PC-9 (cell line): ENCODE measurements at regions not wholly inside any gene's neighbourhood (a gene's known extent, or its start where the extent isn't known, plus 50 kb on each side); places are given as distances from the start of the nearest gene placed in this dataset.

Experiments
- BruUV-seq: library from RNA; stranded (reverse); fragments of 400-500 nt; replicated peaks from 2 replicates; lab custom pipeline; 2021; lab: Mats Ljungman, UMichigan
- CTCF ChIA-PET: fragments of 300-600 bp; sonication (Branson Sonifier 250); formaldehyde crosslinking; loops from one replicate; lab custom pipeline; 2022; ENCODE audit warnings: antibody characterized with exemption; lab: Charles Lee
- POLR2A ChIA-PET: fragments of 300-600 bp; sonication (Branson Sonifier 250); formaldehyde crosslinking; loops from one replicate; lab custom pipeline; 2022; ENCODE audit warnings: antibody characterized with exemption; ENCODE audit not compliant: unreplicated experiment; lab: Charles Lee
- DNase-seq, 2 experiments: peaks; one replicate each; pipeline versions ENCODE4 v3.0.0 to v3.0.0-alpha.2; 2015 to 2022; ENCODE audit warnings: mixed read lengths in 1 of 2
- H2AFZ ChIP-seq: fragments of 200-600 bp; sonication (generic); 2 replicates; pipeline ENCODE4 v1.8.1; 2017; ENCODE audit warnings: antibody characterized with exemption
- H3F3A ChIP-seq: fragments of 200-600 bp; sonication (generic); 2 replicates; pipeline ENCODE4 v1.8.1; 2017; ENCODE audit warnings: antibody characterized with exemption, mild to moderate bottlenecking, low read depth; ENCODE audit not compliant: insufficient read depth
- H3K27ac ChIP-seq: fragments of 200-600 bp; sonication (generic); 2 replicates; pipeline ENCODE4 v1.6.1; 2016; ENCODE audit warnings: mixed run types
- H3K27me3 ChIP-seq: fragments of 200-600 bp; sonication (generic); 2 replicates; pipeline ENCODE4 v1.6.1; 2016; ENCODE audit warnings: low read depth, mixed run types; ENCODE audit not compliant: insufficient read depth
- H3K36me3 ChIP-seq: fragments of 200-600 bp; sonication (generic); 2 replicates; pipeline ENCODE4 v1.6.1; 2016; ENCODE audit warnings: low read depth, mixed run types
- H3K4me1 ChIP-seq: fragments of 200-600 bp; sonication (generic); replicated peaks from 2 replicates; pipeline ENCODE4 v1.6.1; 2016; ENCODE audit warnings: mixed run types; ENCODE audit not compliant: insufficient read depth
- H3K4me2 ChIP-seq: fragments of 200-600 bp; sonication (generic); 2 replicates; pipeline ENCODE4 v1.6.1; 2017; ENCODE audit warnings: mixed run types
- H3K4me3 ChIP-seq: fragments of 200-600 bp; sonication (generic); 2 replicates; pipeline ENCODE4 v1.6.1; 2016; ENCODE audit warnings: mixed run types
- H3K79me2 ChIP-seq: fragments of 200-600 bp; sonication (generic); 2 replicates; pipeline ENCODE4 v1.6.1; 2017; ENCODE audit warnings: low read depth, mixed run types
- H3K9me2 ChIP-seq: fragments of 200-600 bp; sonication (generic); 2 replicates; pipeline ENCODE4 v1.8.1; 2017; ENCODE audit warnings: mild to moderate bottlenecking; ENCODE audit not compliant: insufficient read depth
- H3K9me3 ChIP-seq: fragments of 200-600 bp; sonication (generic); 2 replicates; pipeline ENCODE4 v1.8.1; 2016; ENCODE audit warnings: low read depth; ENCODE audit not compliant: insufficient read depth
- H4K20me1 ChIP-seq: fragments of 200-600 bp; sonication (generic); 2 replicates; pipeline ENCODE4 v1.8.1; 2017; ENCODE audit not compliant: insufficient read depth
- CTCF ChIP-seq: fragments of 200-600 bp; sonication (generic); conservative IDR thresholded peaks from 2 replicates; pipeline ENCODE4 v1.6.1; 2017; ENCODE audit warnings: mixed run types, antibody characterized with exemption, mild to moderate bottlenecking, moderate library complexity
- EZH2 ChIP-seq: fragments of 200-600 bp; sonication (generic); IDR thresholded peaks from 2 replicates; pipeline ENCODE4 v1.8.0; 2017; ENCODE audit warnings: antibody characterized with exemption, low read depth
- intact Hi-C: fragments of 100-400 bp; cut with micrococcal nuclease; formaldehyde crosslinking; loops from one replicate; pipeline ENCODE4 v1.10.0; 2022; ENCODE audit not compliant: unreplicated experiment

- no peaks in the 10 kb centered on the region for H3K4me1 ChIP-seq
Measured at GRCh38 chr5:114153833-114154232, 208.0 kb upstream of the KCNN2 start.

GRCh38 chr5:114166081-114166480, 195.8 kb upstream of the KCNN2 start:
- H3F3A ChIP-seq = no peaks in the 10 kb centered on the region
- H2AFZ ChIP-seq = no peak overlapping the region
- H3K9me2 ChIP-seq = no peaks in the 10 kb centered on the region
- no peaks in the 10 kb centered on the region for H3K9me3 ChIP-seq
- H3K4me2 ChIP-seq = no peak overlapping the region
- H4K20me1 ChIP-seq = no peaks in the 10 kb centered on the region
- TF ChIP-seq EZH2 = no peak
- H3K4me3 ChIP-seq = no peak overlapping the region
- H3K4me1 ChIP-seq = no peaks in the 10 kb centered on the region
- POLR2A ChIA-PET = interaction anchor here (0.6 kb wide), 1 partner anchor 151 kb away, joined by 5 read pairs; no protein-coding TSS in a partner anchor
- H3K27ac ChIP-seq = no peak overlapping the region
- no peak for DNase-seq
- CTCF ChIA-PET = no interaction called here
- BruUV-seq = no TSS peak
- H3K36me3 ChIP-seq = no peaks in the 10 kb centered on the region
- no peaks in the 10 kb centered on the region for H3K79me2 ChIP-seq
- intact Hi-C loops = no loop called here
- H3K27me3 ChIP-seq = no peaks in the 10 kb centered on the region

More at GRCh38 chr5:114153833-114154232, 208.0 kb upstream of the KCNN2 start:
- CTCF ChIA-PET = no interaction called here
- TF ChIP-seq EZH2 = no peak
- Histone ChIP-seq H4K20me1 (no peaks in the 10 kb centered on the region), H3K9me2 (no peaks in the 10 kb centered on the region), H3K79me2 (no peaks in the 10 kb centered on the region), H3K27me3 (no peaks in the 10 kb centered on the region), H3K4me3 (no peak overlapping the region), H3K4me2 (no peak overlapping the region), H3K36me3 (no peaks in the 10 kb centered on the region), H3K27ac (no peak overlapping the region), H3F3A (no peaks in the 10 kb centered on the region), H3K9me3 (no peaks in the 10 kb centered on the region), H2AFZ (no peak overlapping the region)
- POLR2A ChIA-PET = no interaction called here
- no TSS peak for BruUV-seq
- intact Hi-C loops = no loop called here
- DNase-seq = no peak

DNA sequence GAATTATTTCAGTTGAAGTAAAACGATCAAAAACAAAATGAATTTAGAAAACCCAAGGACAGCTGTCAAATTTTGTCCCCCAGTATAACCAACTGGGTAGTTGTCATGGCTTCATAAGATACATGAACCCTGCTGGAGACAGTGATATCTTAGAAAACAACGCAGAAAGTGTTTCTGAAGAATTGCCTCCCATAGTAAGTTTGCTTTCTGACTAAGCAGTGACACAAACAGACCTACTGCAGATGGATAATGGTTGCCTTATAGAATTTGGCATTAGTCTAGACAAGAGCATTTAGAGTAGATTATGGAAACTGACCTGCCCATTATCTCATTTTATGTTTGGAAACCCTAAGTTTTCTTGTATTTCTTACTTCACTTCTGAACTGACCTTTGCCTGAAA, 187.7 kb upstream of the KCNN2 start:
- no TSS peak for BruUV-seq
- intact Hi-C loops = no loop called here
- ChIA-PET CTCF (no interaction called here), POLR2A (no interaction called here)
- no peaks in the 10 kb centered on the region for H3K79me2 ChIP-seq
- no peak overlapping the region for H3K4me3 ChIP-seq
- no peaks in the 10 kb centered on the region for H3K36me3 ChIP-seq
- DNase-seq = no peak
- H3K27ac ChIP-seq = no peak overlapping the region
- no peaks in the 10 kb centered on the region for H3K9me2 ChIP-seq
- H3K4me1 ChIP-seq = no peaks in the 10 kb centered on the region
- no peaks in the 10 kb centered on the region for H3K27me3 ChIP-seq
- H4K20me1 ChIP-seq = no peaks in the 10 kb centered on the region
- H3K4me2 ChIP-seq = no peak overlapping the region
- H3F3A ChIP-seq = no peaks in the 10 kb centered on the region
- peaks cover 3% of the 10 kb centered on the region; the same call in 1 of the 2 replicates for H3K9me3 ChIP-seq
- no peak overlapping the region for H2AFZ ChIP-seq
- no peak for TF ChIP-seq EZH2
- TF ChIP-seq CTCF = no peak

- H3K27me3 ChIP-seq = no peaks in the 10 kb centered on the region
- H3K4me2 ChIP-seq = no peak overlapping the region
- POLR2A ChIA-PET = no interaction called here
- H3K27ac ChIP-seq = no peak overlapping the region
- no peak overlapping the region for H2AFZ ChIP-seq
- intact Hi-C loops = no loop called here
- no peaks in the 10 kb centered on the region for H3F3A ChIP-seq
- CTCF ChIA-PET = no interaction called here
- no TSS peak for BruUV-seq
- TF ChIP-seq EZH2 (no peak), CTCF (no peak)
- no peak for DNase-seq
- H3K4me1 ChIP-seq = no peaks in the 10 kb centered on the region
- H4K20me1 ChIP-seq = no peaks in the 10 kb centered on the region
- no peaks in the 10 kb centered on the region for H3K9me2 ChIP-seq
- H3K36me3 ChIP-seq = no peaks in the 10 kb centered on the region
- H3K4me3 ChIP-seq = no peak overlapping the region
- H3K9me3 ChIP-seq = peaks cover 3% of the 10 kb centered on the region; the same call in 1 of the 2 replicates
- H3K79me2 ChIP-seq = no peaks in the 10 kb centered on the region
Measured at GRCh38 chr5:114174837-114175236, 187.0 kb upstream of the KCNN2 start.
